Smooth muscle cell (in vitro differentiated cells): ENCODE measurements at regions not wholly inside any gene's neighbourhood (a gene's known extent, or its start where the extent isn't known, plus 50 kb on each side); places are given as distances from the start of the nearest gene placed in this dataset.

Source experiments
- DNase-seq: peaks from one replicate; lab custom pipeline; 2025; ENCODE audit not compliant: unreplicated experiment; lab: John Stamatoyannopoulos, UW
- H2AFZ ChIP-seq: fragments of 200-600 bp; sonication (generic); 2 replicates; pipeline ENCODE4 v1.6.0; 2016; ENCODE audit warnings: antibody characterized with exemption, low read depth, mild to moderate bottlenecking
- H3F3A ChIP-seq: fragments of 200-600 bp; sonication (generic); 2 replicates; pipeline ENCODE4 v1.6.0; 2017; ENCODE audit warnings: antibody characterized with exemption, low read depth
- H3K27ac ChIP-seq: fragments of 200-600 bp; sonication (generic); 2 replicates; pipeline ENCODE4 v1.5.1; 2016; ENCODE audit warnings: low read depth, mild to moderate bottlenecking
- H3K27me3 ChIP-seq: fragments of 200-600 bp; sonication (generic); 2 replicates; pipeline ENCODE4 v1.6.1; 2016; ENCODE audit warnings: low read depth, mild to moderate bottlenecking
- H3K36me3 ChIP-seq: fragments of 200-600 bp; sonication (generic); 2 replicates; pipeline ENCODE4 v1.5.1; 2016; ENCODE audit warnings: low read depth
- H3K4me1 ChIP-seq: fragments of 200-600 bp; sonication (generic); 2 replicates; pipeline ENCODE4 v1.5.1; 2016; ENCODE audit warnings: low read depth
- H3K4me2 ChIP-seq: fragments of 200-600 bp; sonication (generic); 2 replicates; pipeline ENCODE4 v1.6.0; 2016; ENCODE audit warnings: mild to moderate bottlenecking
- H3K4me3 ChIP-seq: fragments of 200-600 bp; sonication (generic); 2 replicates; pipeline ENCODE4 v1.5.1; 2016; ENCODE audit warnings: mild to moderate bottlenecking
- H3K79me2 ChIP-seq: fragments of 200-600 bp; sonication (generic); 2 replicates; pipeline ENCODE4 v1.6.0; 2016; ENCODE audit warnings: low read depth, mild to moderate bottlenecking
- H3K9ac ChIP-seq: fragments of 200-600 bp; sonication (generic); 2 replicates; pipeline ENCODE4 v1.6.0; 2016; ENCODE audit warnings: low read depth
- H3K9me3 ChIP-seq: fragments of 200-600 bp; sonication (generic); replicated peaks from 2 replicates; pipeline ENCODE4 v1.5.1; 2016; ENCODE audit warnings: low read depth
- H4K20me1 ChIP-seq: fragments of 200-600 bp; sonication (generic); 2 replicates; pipeline ENCODE4 v1.6.0; 2016; ENCODE audit warnings: low read depth
- WGBS: methylation state at CpG from one replicate; pipeline ENCODE4 v1.1.7; 2016; ENCODE audit warnings: low lambda C conversion rate; 5-methylcytosine and 5-hydroxymethylcytosine counted together
- TF ChIP-seq, protein P1 (sequence below): fragments of 200-600 bp; sonication (generic); IDR thresholded peaks from 2 replicates; pipeline ENCODE4 v1.5.1; 2017; ENCODE audit warnings: borderline replicate concordance, mild to moderate bottlenecking, antibody characterized with exemption; ENCODE audit not compliant: insufficient read depth, poor library complexity, severe bottlenecking

DNA sequence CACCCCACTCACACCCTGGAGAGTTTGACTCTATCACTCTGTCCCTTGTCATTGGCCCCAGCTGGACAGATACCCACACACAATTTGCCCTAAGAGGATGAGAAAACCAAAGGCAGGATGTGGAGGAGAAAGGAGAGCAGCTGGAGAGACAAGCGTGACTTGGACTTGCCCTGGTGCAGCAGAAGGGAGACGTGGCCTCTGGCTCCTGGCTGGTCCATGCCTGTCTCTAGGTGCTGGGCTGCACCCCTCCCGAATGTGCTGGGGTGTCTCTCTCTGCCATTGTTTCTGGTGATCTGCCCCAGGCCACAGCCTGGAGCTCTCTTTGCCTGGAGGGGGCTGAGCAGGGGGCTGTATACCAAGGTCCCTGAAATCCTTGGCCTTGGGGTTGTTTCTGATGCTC, 88.7 kb upstream of the HDAC4 start:
- no peak overlapping the region for H2AFZ ChIP-seq
- H3K4me2 ChIP-seq, result no peak overlapping the region
- no peaks in the 10 kb centered on the region for H3K36me3 ChIP-seq
- H3K27me3 ChIP-seq, result no peaks in the 10 kb centered on the region
- no peaks in the 10 kb centered on the region for H3F3A ChIP-seq
- 74% methylated on average over 3 of the region's 3 CpGs for WGBS
- H3K4me1 ChIP-seq, result no peaks in the 10 kb centered on the region
- TF ChIP-seq, protein P1, sequence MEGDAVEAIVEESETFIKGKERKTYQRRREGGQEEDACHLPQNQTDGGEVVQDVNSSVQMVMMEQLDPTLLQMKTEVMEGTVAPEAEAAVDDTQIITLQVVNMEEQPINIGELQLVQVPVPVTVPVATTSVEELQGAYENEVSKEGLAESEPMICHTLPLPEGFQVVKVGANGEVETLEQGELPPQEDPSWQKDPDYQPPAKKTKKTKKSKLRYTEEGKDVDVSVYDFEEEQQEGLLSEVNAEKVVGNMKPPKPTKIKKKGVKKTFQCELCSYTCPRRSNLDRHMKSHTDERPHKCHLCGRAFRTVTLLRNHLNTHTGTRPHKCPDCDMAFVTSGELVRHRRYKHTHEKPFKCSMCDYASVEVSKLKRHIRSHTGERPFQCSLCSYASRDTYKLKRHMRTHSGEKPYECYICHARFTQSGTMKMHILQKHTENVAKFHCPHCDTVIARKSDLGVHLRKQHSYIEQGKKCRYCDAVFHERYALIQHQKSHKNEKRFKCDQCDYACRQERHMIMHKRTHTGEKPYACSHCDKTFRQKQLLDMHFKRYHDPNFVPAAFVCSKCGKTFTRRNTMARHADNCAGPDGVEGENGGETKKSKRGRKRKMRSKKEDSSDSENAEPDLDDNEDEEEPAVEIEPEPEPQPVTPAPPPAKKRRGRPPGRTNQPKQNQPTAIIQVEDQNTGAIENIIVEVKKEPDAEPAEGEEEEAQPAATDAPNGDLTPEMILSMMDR, result no peak
- no peaks in the 10 kb centered on the region for H3K9me3 ChIP-seq
- H4K20me1 ChIP-seq, result no peaks in the 10 kb centered on the region
- DNase-seq, result no peak
- no peaks in the 10 kb centered on the region for H3K79me2 ChIP-seq
- H3K9ac ChIP-seq, result no peak overlapping the region
- no peak overlapping the region for H3K27ac ChIP-seq
- no peak overlapping the region for H3K4me3 ChIP-seq

DNA sequence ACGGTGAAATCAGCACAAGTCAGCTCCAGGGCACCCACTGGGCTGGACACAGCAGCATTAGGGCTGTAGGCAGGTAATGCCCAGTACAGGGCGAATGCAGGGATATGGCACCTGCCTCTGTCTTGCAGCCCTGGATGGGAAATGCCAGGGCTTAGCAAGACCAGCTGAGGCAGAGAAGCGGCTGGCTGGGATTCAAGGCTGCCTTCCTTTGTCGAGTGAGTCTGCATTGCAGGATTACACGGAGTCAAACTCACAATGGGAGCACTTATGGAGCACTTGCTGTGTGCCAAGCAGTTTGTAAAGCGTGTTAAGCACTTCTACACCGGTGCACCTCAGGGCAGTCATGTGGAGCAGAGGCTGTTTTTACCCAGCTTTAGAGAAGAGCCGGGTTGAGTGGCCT, 87.3 kb upstream of the HDAC4 start:
- no peak overlapping the region for H3K4me2 ChIP-seq
- no peak overlapping the region for H2AFZ ChIP-seq
- H3F3A ChIP-seq, result no peaks in the 10 kb centered on the region
- no peak overlapping the region for H3K27ac ChIP-seq
- TF ChIP-seq, protein P1, result no peak
- no peaks in the 10 kb centered on the region for H3K79me2 ChIP-seq
- no peaks in the 10 kb centered on the region for H3K9me3 ChIP-seq
- H3K36me3 ChIP-seq, result no peaks in the 10 kb centered on the region
- WGBS, result 85% methylated on average over 8 of the region's 8 CpGs
- no peak overlapping the region for H3K9ac ChIP-seq
- no peaks in the 10 kb centered on the region for H4K20me1 ChIP-seq
- no peak for DNase-seq
- no peaks in the 10 kb centered on the region for H3K27me3 ChIP-seq
- H3K4me1 ChIP-seq, result no peaks in the 10 kb centered on the region
- H3K4me3 ChIP-seq, result no peak overlapping the region

DNA sequence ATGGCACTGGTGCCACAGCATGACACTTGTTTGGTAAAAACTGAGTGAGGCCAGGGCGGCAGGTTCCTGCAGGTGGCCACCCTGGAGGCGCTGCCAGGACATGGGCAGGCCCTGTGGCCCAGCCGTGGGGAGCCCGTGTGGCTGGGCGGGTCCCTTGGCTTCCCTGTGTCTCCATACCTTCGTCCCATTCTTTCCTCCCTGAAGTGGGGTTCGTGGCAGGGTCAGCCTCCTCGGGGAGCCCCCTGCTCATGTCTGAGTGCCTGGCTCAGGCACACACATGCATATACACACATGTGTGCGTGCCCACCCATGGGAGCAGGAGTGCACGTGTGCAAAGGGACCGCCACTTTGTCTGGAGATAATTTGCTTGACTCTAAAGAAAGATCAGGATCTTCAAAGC, 86.5 kb upstream of the HDAC4 start:
- TF ChIP-seq, protein P1, result no peak
- Histone ChIP-seq H3K9me3 (no peaks in the 10 kb centered on the region), H3K79me2 (no peaks in the 10 kb centered on the region), H2AFZ (no peak overlapping the region), H3K4me1 (no peaks in the 10 kb centered on the region), H3K9ac (no peak overlapping the region), H4K20me1 (no peaks in the 10 kb centered on the region), H3K27me3 (no peaks in the 10 kb centered on the region), H3K4me3 (no peak overlapping the region), H3F3A (no peaks in the 10 kb centered on the region), H3K36me3 (no peaks in the 10 kb centered on the region), H3K27ac (no peak overlapping the region), H3K4me2 (no peak overlapping the region)
- no peak for DNase-seq
- WGBS, result 92% methylated on average over 11 of the region's 11 CpGs

DNA sequence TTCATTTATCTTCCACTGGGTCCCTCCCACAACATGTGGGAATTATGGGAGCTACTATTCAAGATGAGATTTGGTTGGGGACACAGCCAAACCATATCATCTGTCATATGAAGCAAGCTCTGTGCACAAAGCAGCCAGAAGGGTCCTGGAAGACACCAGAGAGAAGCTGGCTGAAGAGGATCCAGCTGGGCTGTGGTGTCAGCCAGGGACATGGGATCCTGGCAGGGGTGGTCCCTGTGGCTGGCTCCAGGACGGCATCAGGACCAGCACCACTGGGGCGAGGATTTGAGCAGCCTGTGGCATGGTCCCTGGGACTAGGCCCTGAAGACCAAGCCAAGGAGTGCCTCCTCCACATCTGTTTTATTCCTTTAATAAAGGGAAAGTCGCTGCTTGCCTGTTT, 84.8 kb upstream of the HDAC4 start:
- H3K27me3 ChIP-seq, result no peaks in the 10 kb centered on the region
- H3K4me2 ChIP-seq, result no peak overlapping the region
- H2AFZ ChIP-seq, result no peak overlapping the region
- no peaks in the 10 kb centered on the region for H3K36me3 ChIP-seq
- H3K4me1 ChIP-seq, result no peaks in the 10 kb centered on the region
- WGBS, result 92% methylated on average over 3 of the region's 3 CpGs
- no peak overlapping the region for H3K4me3 ChIP-seq
- H3K9me3 ChIP-seq, result no peaks in the 10 kb centered on the region
- no peaks in the 10 kb centered on the region for H3F3A ChIP-seq
- DNase-seq, result no peak
- H3K27ac ChIP-seq, result no peak overlapping the region
- H3K9ac ChIP-seq, result no peak overlapping the region
- no peaks in the 10 kb centered on the region for H4K20me1 ChIP-seq
- TF ChIP-seq, protein P1, result no peak
- no peaks in the 10 kb centered on the region for H3K79me2 ChIP-seq
